ENCODE measurements at regions not wholly inside any gene's neighbourhood (a gene's known extent, or its start where the extent isn't known, plus 50 kb on each side); places are given as distances from the start of the nearest gene placed in this dataset.

GRCh38 chr16:51638339-51639135 is 487.5 kb upstream of the SALL1 start:
- no peak for DNase-seq (ENCODE audit: low read depth, low spot score)
- Histone ChIP-seq H3K36me3 (ENCODE audit: insufficient read depth, low read length) (no peaks in the 10 kb centered on the region), H3K27ac (no peak overlapping the region), H3K9me3 (ENCODE audit: low read depth, low read length) (no peaks in the 10 kb centered on the region), H3K4me3 (no peak overlapping the region), H3K9ac (ENCODE audit: insufficient read length) (no peak overlapping the region)
- TF ChIP-seq FOXP2 (optimal IDR thresholded peaks at IDR 0.05; ENCODE audit: control extremely low read depth, extremely low read length, insufficient read depth) (no peak), POLR2AphosphoS5 (IDR thresholded peaks at IDR 0.05; ENCODE audit: borderline replicate concordance, low read depth, low read length) (no peak), EZH2 (IDR thresholded peaks at IDR 0.05) (no peak)

GRCh38 chr16:51637770-51638094 is 486.7 kb upstream of the SALL1 start:
- Histone ChIP-seq H3K27ac (no peak overlapping the region), H3K9me3 (ENCODE audit: low read depth, low read length) (no peaks in the 10 kb centered on the region), H3K9ac (ENCODE audit: insufficient read length) (no peak overlapping the region), H3K36me3 (ENCODE audit: insufficient read depth, low read length) (no peaks in the 10 kb centered on the region), H3K4me3 (no peak overlapping the region)
- no peak for DNase-seq (ENCODE audit: low read depth, low spot score)
- TF ChIP-seq EZH2 (IDR thresholded peaks at IDR 0.05) (no peak), POLR2AphosphoS5 (IDR thresholded peaks at IDR 0.05; ENCODE audit: borderline replicate concordance, low read depth, low read length) (no peak), FOXP2 (optimal IDR thresholded peaks at IDR 0.05; ENCODE audit: control extremely low read depth, extremely low read length, insufficient read depth) (no peak)

- no peak for DNase-seq (ENCODE audit: low read depth, low spot score)
- Histone ChIP-seq H3K27ac (no peak overlapping the region), H3K9ac (ENCODE audit: insufficient read length) (no peak overlapping the region), H3K36me3 (ENCODE audit: insufficient read depth, low read length) (no peaks in the 10 kb centered on the region), H3K9me3 (ENCODE audit: low read depth, low read length) (no peaks in the 10 kb centered on the region), H3K4me3 (no peak overlapping the region)
- TF ChIP-seq FOXP2 (optimal IDR thresholded peaks at IDR 0.05; ENCODE audit: control extremely low read depth, extremely low read length, insufficient read depth) (no peak), POLR2AphosphoS5 (IDR thresholded peaks at IDR 0.05; ENCODE audit: borderline replicate concordance, low read depth, low read length) (no peak), EZH2 (IDR thresholded peaks at IDR 0.05) (no peak)
Measured at GRCh38 chr16:51636920-51637769, 486.1 kb upstream of the SALL1 start.

GRCh38 chr16:51635181-51635580 is 484.1 kb upstream of the SALL1 start:
- no peak for TF ChIP-seq FOXP2 (optimal IDR thresholded peaks at IDR 0.05; ENCODE audit: control extremely low read depth, extremely low read length, insufficient read depth)
- no peak for TF ChIP-seq POLR2AphosphoS5 (IDR thresholded peaks at IDR 0.05; ENCODE audit: borderline replicate concordance, low read depth, low read length)
- no peak for TF ChIP-seq EZH2 (IDR thresholded peaks at IDR 0.05)
- H3K27ac ChIP-seq: no peak overlapping the region
- no peak overlapping the region for H3K4me3 ChIP-seq
- no peaks in the 10 kb centered on the region for H3K36me3 ChIP-seq (ENCODE audit: insufficient read depth, low read length)
- H3K9ac ChIP-seq (ENCODE audit: insufficient read length): no peak overlapping the region
- H3K9me3 ChIP-seq (ENCODE audit: low read depth, low read length): no peaks in the 10 kb centered on the region
- DNase-seq (ENCODE audit: low read depth, low spot score): no peak

- TF ChIP-seq POLR2AphosphoS5 (IDR thresholded peaks at IDR 0.05; ENCODE audit: borderline replicate concordance, low read depth, low read length): no peak
- TF ChIP-seq FOXP2 (optimal IDR thresholded peaks at IDR 0.05; ENCODE audit: control extremely low read depth, extremely low read length, insufficient read depth): no peak
- TF ChIP-seq EZH2 (IDR thresholded peaks at IDR 0.05): no peak
- DNase-seq (ENCODE audit: low read depth, low spot score): no peak
Measured at GRCh38 chr16:51630076-51630475, 479.0 kb upstream of the SALL1 start.

GRCh38 chr16:51629576-51629975 is 478.5 kb upstream of the SALL1 start:
- DNase-seq (ENCODE audit: low read depth, low spot score): no peak
- Histone ChIP-seq H3K9me3 (ENCODE audit: low read depth, low read length) (no peaks in the 10 kb centered on the region), H3K4me3 (no peak overlapping the region), H3K27ac (no peak overlapping the region), H3K9ac (ENCODE audit: insufficient read length) (no peak overlapping the region), H3K36me3 (ENCODE audit: insufficient read depth, low read length) (no peaks in the 10 kb centered on the region)
- TF ChIP-seq EZH2 (IDR thresholded peaks at IDR 0.05) (no peak), FOXP2 (optimal IDR thresholded peaks at IDR 0.05; ENCODE audit: control extremely low read depth, extremely low read length, insufficient read depth) (no peak), POLR2AphosphoS5 (IDR thresholded peaks at IDR 0.05; ENCODE audit: borderline replicate concordance, low read depth, low read length) (no peak)

More at GRCh38 chr16:51630076-51630475, 479.0 kb upstream of the SALL1 start:
- Histone ChIP-seq H3K9ac (ENCODE audit: insufficient read length) (no peak overlapping the region), H3K27ac (no peak overlapping the region), H3K4me3 (no peak overlapping the region), H3K36me3 (ENCODE audit: insufficient read depth, low read length) (no peaks in the 10 kb centered on the region), H3K9me3 (ENCODE audit: low read depth, low read length) (no peaks in the 10 kb centered on the region)

- Histone ChIP-seq H3K36me3 (ENCODE audit: insufficient read depth, low read length) (no peaks in the 10 kb centered on the region), H3K27ac (no peak overlapping the region), H3K9me3 (ENCODE audit: low read depth, low read length) (no peaks in the 10 kb centered on the region), H3K4me3 (no peak overlapping the region), H3K9ac (ENCODE audit: insufficient read length) (no peak overlapping the region)
- no peak for DNase-seq (ENCODE audit: low read depth, low spot score)
- TF ChIP-seq FOXP2 (optimal IDR thresholded peaks at IDR 0.05; ENCODE audit: control extremely low read depth, extremely low read length, insufficient read depth) (no peak), POLR2AphosphoS5 (IDR thresholded peaks at IDR 0.05; ENCODE audit: borderline replicate concordance, low read depth, low read length) (no peak), EZH2 (IDR thresholded peaks at IDR 0.05) (no peak)
Measured at GRCh38 chr16:51624080-51624775, 473.2 kb upstream of the SALL1 start.

GRCh38 chr16:51621610-51622009 is 470.5 kb upstream of the SALL1 start:
- Histone ChIP-seq H3K9ac (ENCODE audit: insufficient read length) (no peak overlapping the region), H3K36me3 (ENCODE audit: insufficient read depth, low read length) (no peaks in the 10 kb centered on the region), H3K9me3 (ENCODE audit: low read depth, low read length) (no peaks in the 10 kb centered on the region), H3K4me3 (no peak overlapping the region), H3K27ac (no peak overlapping the region)
- DNase-seq (ENCODE audit: low read depth, low spot score): no peak
- TF ChIP-seq EZH2 (IDR thresholded peaks at IDR 0.05) (no peak), POLR2AphosphoS5 (IDR thresholded peaks at IDR 0.05; ENCODE audit: borderline replicate concordance, low read depth, low read length) (no peak), FOXP2 (optimal IDR thresholded peaks at IDR 0.05; ENCODE audit: control extremely low read depth, extremely low read length, insufficient read depth) (no peak)

All from SK-N-MC (cell line).